Skeletal muscle tissue (tissue), 3 donors: ENCODE measurements at regions not wholly inside any gene's neighbourhood (a gene's known extent, or its start where the extent isn't known, plus 50 kb on each side); places are given as distances from the start of the nearest gene placed in this dataset.
A peak's percentile ranks its signal among the peaks of the same experiment; 100 is the strongest.
"Not testable (repeated sequence)": the region's sequence is repeated elsewhere in the genome, so short reads cannot be mapped to it uniquely, and the experiment has no call there.

Experiments
- H3K27ac ChIP-seq: one replicate; pipeline ENCODE4 v1.7.0; 2013; ENCODE audit warnings: mild to moderate bottlenecking, low read depth, low read length, inconsistent platforms
- H3K27me3 ChIP-seq, 3 donors: one replicate each; pipeline ENCODE4 v1.7.0; 2013; ENCODE audit warnings: low read length in 3 of 3; ENCODE audit not compliant: control insufficient read depth in 3 of 3, insufficient read depth in 3 of 3
- H3K36me3 ChIP-seq, 3 donors: one replicate each; pipeline ENCODE4 v1.7.0; 2013; ENCODE audit warnings: low read length in 3 of 3; ENCODE audit not compliant: control insufficient read depth in 3 of 3, insufficient read depth in 3 of 3
- H3K4me1 ChIP-seq, 3 donors: one replicate each; pipeline ENCODE4 v1.7.0; 2013; ENCODE audit warnings: low read length in 3 of 3, mild to moderate bottlenecking in 3 of 3; ENCODE audit not compliant: control insufficient read depth in 3 of 3, insufficient read depth in 3 of 3
- H3K4me3 ChIP-seq, 3 donors: one replicate each; pipeline ENCODE4 v1.7.0; 2013; ENCODE audit warnings: low read length in 3 of 3
- H3K9ac ChIP-seq, 3 donors: one replicate each; pipeline ENCODE4 v1.7.0; 2013; ENCODE audit warnings: low read length in 3 of 3, mild to moderate bottlenecking in 3 of 3, moderate library complexity in 2 of 3, low read depth in 1 of 3
- H3K9me3 ChIP-seq, 3 donors: one replicate each; pipeline ENCODE4 v1.7.0; 2013; ENCODE audit warnings: low read length in 3 of 3; ENCODE audit not compliant: control insufficient read depth in 3 of 3
- donor health status: Osteomylitis.

DNA sequence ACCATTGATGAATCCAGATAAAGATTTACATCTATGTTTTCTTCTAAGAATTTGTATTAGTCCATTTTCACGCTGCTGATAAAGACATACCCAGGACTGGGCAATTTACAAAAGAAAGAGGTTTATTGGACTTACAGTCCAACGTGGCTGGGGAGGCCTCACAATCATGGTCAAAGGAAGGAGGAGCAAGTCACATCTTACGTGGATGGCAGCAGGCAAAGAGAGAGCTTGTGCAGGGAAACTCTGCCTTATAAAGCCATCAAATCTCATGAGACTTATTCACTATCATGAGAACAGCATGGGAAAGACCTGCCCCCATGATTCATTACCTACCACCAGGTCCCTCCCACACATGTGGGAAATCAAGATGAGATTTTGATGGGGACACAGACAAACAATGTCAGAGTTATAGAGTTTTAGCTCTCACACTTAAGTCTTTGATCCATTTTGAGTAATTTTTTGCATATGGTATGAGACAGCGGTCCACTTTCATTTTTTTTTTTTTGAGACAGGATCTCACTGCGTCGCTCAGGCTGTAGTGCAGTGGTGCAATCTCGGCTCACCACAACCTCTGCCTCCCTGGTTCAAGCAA lies 53.5 kb upstream of the JADE2 start:
- H3K9ac ChIP-seq, H3K27me3 ChIP-seq, H3K36me3 ChIP-seq, H3K4me1 ChIP-seq, H3K9me3 ChIP-seq, H3K4me3 ChIP-seq, H3K27ac ChIP-seq: not testable (repeated sequence)

DNA sequence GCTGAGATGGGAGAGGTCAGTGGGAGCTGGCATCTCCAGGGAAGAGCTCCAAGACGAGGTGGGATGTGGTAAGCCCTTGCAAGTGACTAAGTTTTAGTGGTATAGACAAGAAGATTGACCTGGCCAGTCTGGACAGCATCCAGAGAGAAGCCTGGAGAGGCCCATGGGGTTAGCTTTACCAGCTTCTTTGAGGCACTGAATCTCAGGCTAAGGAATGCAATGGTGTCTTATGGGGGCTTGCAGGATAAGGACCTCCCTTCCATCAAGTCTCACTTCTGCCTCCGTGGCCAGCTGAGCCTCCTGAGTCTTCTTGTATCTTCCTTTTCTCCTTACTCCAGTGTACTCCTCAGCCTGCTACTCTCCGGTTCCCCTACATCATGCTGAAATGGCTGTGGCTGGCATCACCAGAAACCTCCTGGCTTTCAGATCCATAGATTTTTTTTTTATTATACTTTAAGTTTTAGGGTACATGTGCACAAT lies 56.5 kb upstream of the JADE2 start:
- Histone ChIP-seq H3K9ac (no peak overlapping the region), H3K36me3 (no peaks in the 10 kb centered on the region), H3K4me3 (no peak overlapping the region), H3K27me3 (no peaks in the 10 kb centered on the region), H3K9me3 (no peaks in the 10 kb centered on the region), H3K27ac (no peak overlapping the region), H3K4me1 (peaks cover 24 to 28% (median 26%) of the 10 kb centered on the region in 3 donors)

DNA sequence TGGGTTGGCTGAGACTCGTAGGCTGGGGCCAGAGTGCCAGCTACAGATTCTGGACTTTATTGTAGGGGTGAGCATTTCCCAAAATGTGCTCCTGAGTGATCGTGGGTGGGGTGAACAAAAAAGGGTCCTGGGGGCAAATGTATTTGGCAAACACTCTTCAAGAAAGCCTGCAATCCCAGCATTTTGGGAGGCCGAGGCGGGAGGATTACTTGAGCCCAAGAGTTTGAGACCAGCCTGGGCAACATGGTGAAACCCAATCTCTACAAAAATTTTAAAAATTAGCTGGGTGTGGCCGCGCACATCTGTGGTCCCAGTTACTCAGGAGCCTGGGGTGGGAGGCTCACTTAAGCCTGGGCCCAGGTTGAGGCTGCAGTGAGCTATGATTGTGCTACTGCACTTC lies 55.5 kb upstream of the CDKN2AIPNL start:
- H3K4me3 ChIP-seq, result peak overlapping the region; percentile 77 to 83 (median 78)
- H3K27me3 ChIP-seq, result no peaks in the 10 kb centered on the region
- peaks cover 24 to 29% (median 28%) of the 10 kb centered on the region in 3 donors for H3K4me1 ChIP-seq
- H3K27ac ChIP-seq, result peak overlapping the region; percentile 99
- H3K9me3 ChIP-seq, result no peaks in the 10 kb centered on the region
- H3K9ac ChIP-seq, result peak overlapping the region; percentile 89 to 96 (median 92)
- no peaks in the 10 kb centered on the region for H3K36me3 ChIP-seq

DNA sequence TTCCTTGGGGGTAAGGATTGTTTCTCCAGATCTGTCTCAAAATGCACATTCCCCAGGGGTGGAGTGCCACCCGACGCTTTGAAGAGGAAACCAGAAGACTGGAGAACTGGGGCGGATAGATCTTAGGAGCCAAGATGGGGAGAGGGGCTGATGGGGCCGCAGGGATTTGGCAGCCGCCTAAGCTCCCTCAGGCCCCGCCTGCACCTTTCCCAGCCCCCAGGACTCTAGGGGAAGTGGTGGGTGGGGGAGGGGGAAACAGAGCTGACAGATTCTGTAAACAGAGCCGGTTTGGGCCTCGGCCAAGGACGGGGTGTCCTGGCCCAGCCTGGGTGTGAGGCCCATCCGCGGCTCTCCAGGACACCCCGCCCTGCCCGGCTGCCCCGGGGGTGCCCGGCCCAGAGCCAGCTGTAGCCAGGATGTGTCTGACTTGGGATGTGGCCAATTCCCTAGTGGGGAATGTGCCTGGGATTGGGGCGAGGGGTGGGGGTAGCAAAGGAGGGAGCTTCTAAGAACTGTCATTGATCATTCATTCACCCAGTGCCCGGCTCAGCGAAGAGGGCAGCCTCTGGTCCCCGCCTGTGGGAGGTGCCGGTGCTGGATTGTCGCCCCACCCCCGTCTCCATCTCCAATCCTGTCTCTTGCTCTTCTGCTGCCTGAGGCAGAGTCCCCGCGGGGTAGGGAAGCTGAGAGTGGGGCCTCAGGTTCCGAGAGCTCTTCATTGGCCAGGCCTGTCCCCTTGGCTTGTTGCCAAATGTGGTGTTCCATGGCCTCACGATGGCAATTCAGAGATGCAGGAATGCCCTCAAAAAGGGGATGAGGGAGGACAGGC lies 54.8 kb upstream of the CDKN2AIPNL start:
- Histone ChIP-seq H3K27me3 (no peaks in the 10 kb centered on the region), H3K9me3 (no peaks in the 10 kb centered on the region), H3K9ac (peak overlapping the region; percentile 89 to 96 (median 92)), H3K4me3 (peak overlapping the region; percentile 77 to 83 (median 78)), H3K4me1 (peaks cover 24 to 34% (median 33%) of the 10 kb centered on the region in 3 donors), H3K27ac (peak overlapping the region; percentile 99), H3K36me3 (no peaks in the 10 kb centered on the region)

DNA sequence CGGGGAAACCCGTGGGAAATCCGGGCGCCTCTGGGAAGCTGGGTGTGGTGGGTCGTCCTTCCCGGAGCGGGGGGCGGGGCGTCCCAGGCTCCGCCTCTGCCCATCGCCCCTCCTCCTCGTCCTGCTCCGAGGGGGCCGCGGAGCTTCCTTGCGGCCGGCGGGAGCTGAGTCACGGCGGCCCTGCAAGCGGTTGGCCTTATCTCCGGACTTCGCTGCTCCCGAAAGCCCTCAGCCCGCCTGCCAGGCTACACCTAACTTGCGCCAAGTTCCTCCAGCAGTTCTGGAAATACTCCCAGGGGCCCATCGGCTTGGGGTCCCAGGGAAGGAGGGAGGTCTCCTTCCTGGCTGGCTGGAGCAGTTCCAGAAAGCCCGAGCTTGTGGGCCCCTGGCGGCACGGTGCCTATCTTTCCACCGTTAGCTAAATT lies 54.1 kb upstream of the CDKN2AIPNL start:
- no peaks in the 10 kb centered on the region for H3K9me3 ChIP-seq
- H3K9ac ChIP-seq, result peak overlapping the region; percentile 89 to 96 (median 92)

DNA sequence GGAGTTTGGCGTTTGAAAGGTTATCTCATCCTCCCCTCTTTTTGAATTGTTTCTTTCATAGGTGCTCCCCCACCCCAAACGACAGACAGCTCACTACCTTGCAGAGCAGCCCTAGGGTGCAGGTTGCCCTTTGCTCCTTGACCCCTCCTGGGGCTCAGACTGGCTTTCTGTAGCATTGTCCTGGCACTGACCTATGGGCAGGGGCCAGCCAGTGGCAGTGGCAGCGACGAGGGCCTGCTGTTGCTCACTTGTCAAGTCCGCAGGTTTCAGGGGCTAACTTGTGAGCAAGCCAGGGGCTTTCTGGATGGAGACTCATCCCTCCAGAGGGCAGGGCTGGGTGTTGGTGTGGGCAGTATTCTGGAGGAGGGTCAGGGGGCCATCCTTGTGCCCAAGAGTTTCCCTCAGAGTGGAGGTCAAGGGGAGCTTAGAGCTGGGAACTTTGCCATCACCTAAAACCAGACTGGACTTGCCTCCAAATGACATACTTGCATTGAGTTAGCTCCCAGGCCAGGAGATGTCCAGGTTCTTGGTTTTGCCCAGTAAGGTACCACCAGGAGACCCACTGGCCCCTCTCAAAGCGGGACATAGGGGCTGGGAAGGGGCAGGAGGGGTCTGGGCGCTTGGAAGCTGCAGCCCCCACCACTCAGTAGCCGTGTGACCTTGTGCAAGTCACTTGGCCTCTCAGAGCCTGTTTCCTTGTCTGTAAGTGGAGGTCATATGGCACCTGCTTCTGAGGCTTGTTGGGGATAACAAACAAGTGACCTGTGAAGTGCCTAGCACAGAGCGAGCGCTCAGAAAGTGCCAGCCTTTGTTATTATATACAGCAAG lies 53.5 kb upstream of the CDKN2AIPNL start:
- Histone ChIP-seq H3K4me3 (peak overlapping the region; percentile 54 to 83 (median 77)), H3K9ac (peak overlapping the region; percentile 59 to 96 (median 89)), H3K27me3 (no peaks in the 10 kb centered on the region), H3K4me1 (peaks cover 24 to 34% (median 33%) of the 10 kb centered on the region in 3 donors), H3K9me3 (no peaks in the 10 kb centered on the region), H3K27ac (peak overlapping the region; percentile 99), H3K36me3 (no peaks in the 10 kb centered on the region)

More for the DNA sequence above, 54.1 kb upstream of the CDKN2AIPNL start:
- Histone ChIP-seq H3K27me3 (no peaks in the 10 kb centered on the region), H3K4me3 (peak overlapping the region; percentile 77 to 83 (median 78)), H3K36me3 (no peaks in the 10 kb centered on the region), H3K4me1 (peaks cover 24 to 34% (median 33%) of the 10 kb centered on the region in 3 donors), H3K27ac (peak overlapping the region; percentile 99)

DNA sequence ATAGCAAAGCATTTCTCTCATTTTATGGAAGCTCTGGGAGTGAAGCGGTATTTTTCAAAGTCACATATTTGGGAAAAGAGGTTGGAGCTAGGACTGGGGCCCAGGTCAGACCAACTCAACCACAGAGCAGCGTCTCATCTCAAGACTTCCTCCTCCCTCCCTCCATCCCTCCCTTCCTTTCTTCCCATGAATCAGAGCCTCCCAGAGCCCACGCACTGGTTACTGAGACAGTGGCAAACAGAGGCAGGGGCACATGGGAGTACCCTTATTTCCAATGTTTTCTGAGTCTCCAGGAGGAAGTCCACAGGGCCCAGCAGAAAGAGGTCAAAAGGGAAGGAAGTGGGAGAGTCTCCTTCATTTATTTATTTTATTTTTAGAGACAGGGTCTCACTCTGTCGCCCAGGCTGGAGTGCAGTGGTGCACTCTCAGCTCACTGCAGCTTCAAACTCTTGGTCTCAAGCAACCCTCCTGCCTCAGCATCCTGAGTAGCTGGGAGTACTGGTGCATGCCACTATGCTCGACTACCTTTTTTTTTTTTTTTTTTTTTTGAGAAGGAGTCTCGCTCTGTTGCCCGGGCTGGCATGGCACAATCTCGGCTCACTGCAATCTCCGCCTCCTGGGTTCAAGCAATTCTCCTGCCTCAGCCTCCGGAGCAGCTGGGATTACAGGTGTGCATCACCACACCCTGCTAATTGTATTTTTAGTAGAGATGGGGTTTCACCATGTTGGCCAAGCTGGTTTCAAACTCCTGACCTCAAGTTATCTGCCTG lies 52.5 kb upstream of the CDKN2AIPNL start:
- H3K27ac ChIP-seq, result no peak overlapping the region
- no peaks in the 10 kb centered on the region for H3K27me3 ChIP-seq
- no peak overlapping the region for H3K4me3 ChIP-seq
- H3K9me3 ChIP-seq, result no peaks in the 10 kb centered on the region
- no peak overlapping the region for H3K9ac ChIP-seq
- no peaks in the 10 kb centered on the region for H3K36me3 ChIP-seq
- peaks cover 26 to 39% (median 38%) of the 10 kb centered on the region in 3 donors for H3K4me1 ChIP-seq

DNA sequence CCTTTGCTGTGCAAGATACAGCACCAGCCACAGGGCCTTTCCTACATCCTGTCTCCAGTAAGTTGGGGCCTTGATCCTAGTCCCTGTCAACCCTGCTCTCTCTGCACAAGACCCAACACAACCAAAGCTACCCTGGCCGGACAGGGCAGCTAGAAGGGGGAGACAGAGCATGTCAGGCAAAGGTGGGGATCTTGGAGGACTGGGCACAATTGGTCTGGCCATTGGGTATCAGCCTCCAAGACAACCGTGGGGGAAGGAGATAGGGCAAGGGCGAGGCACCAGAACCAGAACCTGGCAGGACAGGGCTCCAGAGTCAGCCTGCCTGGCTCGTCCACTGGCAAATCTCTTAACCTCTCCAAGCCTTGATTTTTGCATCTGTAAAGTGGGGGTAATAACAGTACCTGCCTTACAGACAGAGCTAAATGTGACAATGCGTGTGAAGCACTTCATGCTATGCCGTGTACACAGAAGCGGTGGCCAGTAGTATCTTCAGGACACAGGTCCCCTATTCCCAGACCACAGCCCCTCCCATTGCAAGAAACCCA lies 51.6 kb upstream of the CDKN2AIPNL start:
- Histone ChIP-seq H3K4me1 (peaks cover 35 to 48% (median 47%) of the 10 kb centered on the region in 3 donors), H3K27ac (no peak overlapping the region), H3K9me3 (no peaks in the 10 kb centered on the region), H3K4me3 (no peak overlapping the region), H3K9ac (peak overlapping the region in 1 of 3 donors; percentile 25), H3K27me3 (no peaks in the 10 kb centered on the region), H3K36me3 (no peaks in the 10 kb centered on the region)

DNA sequence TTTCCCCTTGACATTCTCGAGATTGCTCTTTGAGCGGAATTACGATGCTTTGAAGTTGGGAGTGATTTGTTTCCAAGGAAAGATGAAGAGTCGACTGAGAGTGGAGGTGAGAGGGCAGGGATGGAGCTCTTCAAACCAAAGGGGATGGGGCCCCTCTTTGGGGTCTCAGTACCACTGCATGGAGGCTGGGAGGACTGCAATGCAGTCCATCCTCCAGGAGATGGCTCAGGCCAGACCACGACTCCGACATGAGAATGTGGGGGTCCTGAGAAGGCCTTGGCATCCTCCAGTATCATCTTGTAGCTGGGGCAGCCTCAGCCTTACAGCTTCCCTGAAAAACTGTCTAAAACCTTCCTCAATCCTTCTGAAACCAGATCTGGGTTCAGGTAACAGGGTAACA lies 51.1 kb upstream of the CDKN2AIPNL start:
- Histone ChIP-seq H3K4me3 (no peak overlapping the region), H3K9ac (peak overlapping the region in 1 of 3 donors; percentile 25), H3K9me3 (no peaks in the 10 kb centered on the region), H3K36me3 (no peaks in the 10 kb centered on the region), H3K27me3 (no peaks in the 10 kb centered on the region), H3K27ac (no peak overlapping the region), H3K4me1 (peaks cover 40 to 53% (median 52%) of the 10 kb centered on the region in 3 donors)
